ENCODE measurements at regions not wholly inside any gene's neighbourhood (a gene's known extent, or its start where the extent isn't known, plus 50 kb on each side); places are given as distances from the start of the nearest gene placed in this dataset.

DNA sequence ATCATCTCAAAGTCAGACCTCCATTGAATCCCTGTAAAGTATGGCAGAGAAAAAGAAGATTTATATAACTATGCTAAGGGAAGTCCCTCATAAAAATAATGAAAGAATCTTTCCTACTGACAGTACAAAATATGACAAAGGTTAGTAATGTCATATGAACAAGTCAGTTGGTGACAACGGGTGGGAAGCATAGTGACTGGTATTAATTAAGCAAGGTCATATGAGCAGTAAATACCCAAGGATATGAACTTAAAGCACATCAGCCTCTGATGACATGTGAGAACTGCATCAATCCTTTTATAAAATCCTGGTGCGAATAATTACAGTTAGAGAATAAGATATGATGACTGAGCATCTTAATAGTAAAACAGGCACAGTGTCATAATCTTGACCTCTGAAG is 364.8 kb upstream of the GALNTL6 start:
- TF ChIP-seq FOSL2 (IDR thresholded peaks at IDR 0.05) = no peak
- no peak for TF ChIP-seq FOSL2 (CRISPR knock-in tag; IDR thresholded peaks at IDR 0.05)
- TF ChIP-seq TP53 (CRISPR knock-in tag; IDR thresholded peaks at IDR 0.05) = no peak
- no peak for TF ChIP-seq BHLHE40 (IDR thresholded peaks at IDR 0.05; ENCODE audit: low read depth, low read length)
- TF ChIP-seq FOSB (CRISPR knock-in tag; IDR thresholded peaks at IDR 0.05) = no peak
- TF ChIP-seq, protein P1, sequence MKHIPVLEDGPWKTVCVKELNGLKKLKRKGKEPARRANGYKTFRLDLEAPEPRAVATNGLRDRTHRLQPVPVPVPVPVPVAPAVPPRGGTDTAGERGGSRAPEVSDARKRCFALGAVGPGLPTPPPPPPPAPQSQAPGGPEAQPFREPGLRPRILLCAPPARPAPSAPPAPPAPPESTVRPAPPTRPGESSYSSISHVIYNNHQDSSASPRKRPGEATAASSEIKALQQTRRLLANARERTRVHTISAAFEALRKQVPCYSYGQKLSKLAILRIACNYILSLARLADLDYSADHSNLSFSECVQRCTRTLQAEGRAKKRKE (CRISPR knock-in tag; IDR thresholded peaks at IDR 0.05; ENCODE audit: low read depth) = no peak
- TF ChIP-seq, protein P2, sequence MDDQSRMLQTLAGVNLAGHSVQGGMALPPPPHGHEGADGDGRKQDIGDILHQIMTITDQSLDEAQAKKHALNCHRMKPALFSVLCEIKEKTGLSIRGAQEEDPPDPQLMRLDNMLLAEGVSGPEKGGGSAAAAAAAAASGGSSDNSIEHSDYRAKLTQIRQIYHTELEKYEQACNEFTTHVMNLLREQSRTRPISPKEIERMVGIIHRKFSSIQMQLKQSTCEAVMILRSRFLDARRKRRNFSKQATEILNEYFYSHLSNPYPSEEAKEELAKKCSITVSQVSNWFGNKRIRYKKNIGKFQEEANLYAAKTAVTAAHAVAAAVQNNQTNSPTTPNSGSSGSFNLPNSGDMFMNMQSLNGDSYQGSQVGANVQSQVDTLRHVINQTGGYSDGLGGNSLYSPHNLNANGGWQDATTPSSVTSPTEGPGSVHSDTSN (IDR thresholded peaks at IDR 0.05) = no peak
- TF ChIP-seq HEYL (CRISPR knock-in tag; IDR thresholded peaks at IDR 0.05) = no peak
- no peak for TF ChIP-seq GATA3 (IDR thresholded peaks at IDR 0.05; ENCODE audit: borderline replicate concordance)
- no peak for TF ChIP-seq RARB (CRISPR knock-in tag; IDR thresholded peaks at IDR 0.05)
- no peak for TF ChIP-seq CHD2 (IDR thresholded peaks at IDR 0.05; ENCODE audit: low read length, partially characterized antibody)
- no peak for TF ChIP-seq KDM1A (IDR thresholded peaks at IDR 0.05; ENCODE audit: low read depth)
- TF ChIP-seq HDAC2 (IDR thresholded peaks at IDR 0.05) = no peak
- TF ChIP-seq CBX2 (IDR thresholded peaks at IDR 0.05; ENCODE audit: borderline replicate concordance, low read depth) = no peak
- no peak for TF ChIP-seq ESRRA (IDR thresholded peaks at IDR 0.05; ENCODE audit: borderline replicate concordance, low read length)
- TF ChIP-seq, protein P3, sequence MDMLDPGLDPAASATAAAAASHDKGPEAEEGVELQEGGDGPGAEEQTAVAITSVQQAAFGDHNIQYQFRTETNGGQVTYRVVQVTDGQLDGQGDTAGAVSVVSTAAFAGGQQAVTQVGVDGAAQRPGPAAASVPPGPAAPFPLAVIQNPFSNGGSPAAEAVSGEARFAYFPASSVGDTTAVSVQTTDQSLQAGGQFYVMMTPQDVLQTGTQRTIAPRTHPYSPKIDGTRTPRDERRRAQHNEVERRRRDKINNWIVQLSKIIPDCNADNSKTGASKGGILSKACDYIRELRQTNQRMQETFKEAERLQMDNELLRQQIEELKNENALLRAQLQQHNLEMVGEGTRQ (IDR thresholded peaks at IDR 0.05) = no peak
- TF ChIP-seq EP300 (IDR thresholded peaks at IDR 0.05) = no peak
- no peak for TF ChIP-seq JUN (IDR thresholded peaks at IDR 0.05)
- no peak for TF ChIP-seq KDM5A (IDR thresholded peaks at IDR 0.05)
- TF ChIP-seq MYC (IDR thresholded peaks at IDR 0.05; ENCODE audit: borderline replicate concordance, low read length) = no peak
- TF ChIP-seq HOXB5 (CRISPR knock-in tag; IDR thresholded peaks at IDR 0.05) = no peak
- Histone ChIP-seq H3K27ac (no peak overlapping the region), H3K4me2 (no peak overlapping the region), H3K4me1 (no peaks in the 10 kb centered on the region), H3K9me3 (no peaks in the 10 kb centered on the region), H3K4me3 (no peak overlapping the region)
- POLR2A ChIA-PET = no interaction called here
- CTCF ChIA-PET = no interaction called here
- WGBS (ENCODE audit: missing lambda C conversion rate) = 67% methylated on average over 2 of the region's 2 CpGs
- FAIRE-seq (no peak), DNase-seq (ENCODE audit: low read depth in 1 of 2, low spot score in 1 of 2) (no peak), ATAC-seq (no peak)

DNA sequence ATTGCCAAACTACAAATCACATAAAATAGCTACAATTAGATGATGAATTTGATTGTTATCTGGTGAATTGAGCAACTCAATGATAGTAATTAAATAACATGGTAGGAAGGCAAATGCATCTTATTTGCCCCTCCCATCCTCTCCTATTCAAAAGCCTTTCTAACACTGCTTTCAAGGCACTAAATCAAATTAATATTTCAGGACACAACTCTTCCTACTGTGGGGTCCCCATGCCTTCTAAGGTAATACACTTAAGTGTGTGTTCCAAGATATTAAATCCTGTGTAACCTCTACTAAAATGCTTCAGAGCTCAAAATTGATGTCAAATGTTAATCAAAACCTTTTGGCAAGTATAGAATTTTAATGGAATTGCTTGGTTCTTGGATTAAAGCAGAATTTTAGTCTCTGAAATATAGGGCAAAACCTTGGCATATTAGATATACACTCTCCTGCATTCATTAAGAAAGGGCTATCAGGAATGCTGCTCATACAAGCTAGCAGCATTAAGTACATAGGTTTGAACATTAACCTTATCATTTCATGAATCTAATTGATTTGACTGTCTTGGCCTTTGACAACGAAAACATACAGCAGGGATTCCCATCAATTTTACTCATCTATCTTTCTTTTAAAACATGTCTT is 371.8 kb upstream of the GALNTL6 start:
- H3K4me2 ChIP-seq = no peak overlapping the region
- no peaks in the 10 kb centered on the region for H3K4me1 ChIP-seq
- WGBS (ENCODE audit: missing lambda C conversion rate) = 0% methylated on average over 1 of the region's 1 CpG
- no peak overlapping the region for H3K4me3 ChIP-seq
- no peak overlapping the region for H3K27ac ChIP-seq
- no peak for TF ChIP-seq CBX8 (IDR thresholded peaks at IDR 0.05)
- TF ChIP-seq POLR2A (IDR thresholded peaks at IDR 0.05; ENCODE audit: low read length) = no peak
- TF ChIP-seq KDM5A (IDR thresholded peaks at IDR 0.05) = no peak
- TF ChIP-seq SREBF2 (IDR thresholded peaks at IDR 0.05) = no peak
- no peak for TF ChIP-seq RARB (CRISPR knock-in tag; IDR thresholded peaks at IDR 0.05)
- TF ChIP-seq ZC3H11A (IDR thresholded peaks at IDR 0.05) = no peak
- TF ChIP-seq, protein P4, sequence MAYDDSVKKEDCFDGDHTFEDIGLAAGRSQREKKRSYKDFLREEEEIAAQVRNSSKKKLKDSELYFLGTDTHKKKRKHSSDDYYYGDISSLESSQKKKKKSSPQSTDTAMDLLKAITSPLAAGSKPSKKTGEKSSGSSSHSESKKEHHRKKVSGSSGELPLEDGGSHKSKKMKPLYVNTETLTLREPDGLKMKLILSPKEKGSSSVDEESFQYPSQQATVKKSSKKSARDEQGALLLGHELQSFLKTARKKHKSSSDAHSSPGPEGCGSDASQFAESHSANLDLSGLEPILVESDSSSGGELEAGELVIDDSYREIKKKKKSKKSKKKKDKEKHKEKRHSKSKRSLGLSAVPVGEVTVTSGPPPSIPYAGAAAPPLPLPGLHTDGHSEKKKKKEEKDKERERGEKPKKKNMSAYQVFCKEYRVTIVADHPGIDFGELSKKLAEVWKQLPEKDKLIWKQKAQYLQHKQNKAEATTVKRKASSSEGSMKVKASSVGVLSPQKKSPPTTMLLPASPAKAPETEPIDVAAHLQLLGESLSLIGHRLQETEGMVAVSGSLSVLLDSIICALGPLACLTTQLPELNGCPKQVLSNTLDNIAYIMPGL (CRISPR knock-in tag; IDR thresholded peaks at IDR 0.05; ENCODE audit: borderline replicate concordance) = no peak
- TF ChIP-seq, protein P5, sequence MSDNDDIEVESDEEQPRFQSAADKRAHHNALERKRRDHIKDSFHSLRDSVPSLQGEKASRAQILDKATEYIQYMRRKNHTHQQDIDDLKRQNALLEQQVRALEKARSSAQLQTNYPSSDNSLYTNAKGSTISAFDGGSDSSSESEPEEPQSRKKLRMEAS (IDR thresholded peaks at IDR 0.05) = no peak
- TF ChIP-seq CHD2 (IDR thresholded peaks at IDR 0.05; ENCODE audit: low read length, partially characterized antibody) = no peak
- no peak for TF ChIP-seq MAFK (IDR thresholded peaks at IDR 0.05; ENCODE audit: partially characterized antibody)
- TF ChIP-seq NFE2L2 (conservative IDR thresholded peaks at IDR 0.05; ENCODE audit: low read length) = no peak
- no peak for TF ChIP-seq CBX2 (IDR thresholded peaks at IDR 0.05; ENCODE audit: borderline replicate concordance, low read depth)
- FAIRE-seq = no peak
- no peak for DNase-seq (ENCODE audit: low read depth in 1 of 2, low spot score in 1 of 2)
- POLR2A ChIA-PET = no interaction called here
- ATAC-seq = no peak
- no peaks in the 10 kb centered on the region for H3K9me3 ChIP-seq
- CTCF ChIA-PET = no interaction called here

Data from A549 (cell line).